H9 (cell line): ENCODE measurements at regions not wholly inside any gene's neighbourhood (a gene's known extent, or its start where the extent isn't known, plus 50 kb on each side); places are given as distances from the start of the nearest gene placed in this dataset.

ENCODE experiments used
- DNase-seq: peaks from one replicate; pipeline ENCODE4 v3.0.0-alpha.2; 2017
- H2AFZ ChIP-seq: one replicate; pipeline ENCODE4 v1.6.1; 2013; ENCODE audit warnings: mild to moderate bottlenecking, low read length, control low read depth, moderate library complexity
- H2AK5ac ChIP-seq: 2 replicates; pipeline ENCODE4 v1.6.1; 2013; ENCODE audit warnings: low read length, control low read depth, mixed read lengths; ENCODE audit not compliant: insufficient read length
- H2BK120ac ChIP-seq: one replicate; pipeline ENCODE4 v1.6.1; 2013; ENCODE audit warnings: low read depth, mild to moderate bottlenecking, low read length, control low read depth, inconsistent platforms; ENCODE audit not compliant: poor library complexity, severe bottlenecking
- H2BK12ac ChIP-seq: 2 replicates; pipeline ENCODE4 v1.6.1; 2013; ENCODE audit warnings: low read length, control low read depth, mixed read lengths, low read depth; ENCODE audit not compliant: insufficient read length
- H2BK15ac ChIP-seq: 2 replicates; pipeline ENCODE4 v1.6.1; 2013; ENCODE audit warnings: low read depth, low read length, control low read depth
- H2BK20ac ChIP-seq: one replicate; pipeline ENCODE4 v1.6.1; 2013; ENCODE audit warnings: low read depth, mild to moderate bottlenecking, low read length, control low read depth, inconsistent platforms; ENCODE audit not compliant: poor library complexity, severe bottlenecking
- H2BK5ac ChIP-seq: 2 replicates; pipeline ENCODE4 v1.6.1; 2013; ENCODE audit warnings: low read length, control low read depth, mixed read lengths; ENCODE audit not compliant: insufficient read length
- H3K14ac ChIP-seq: 2 replicates; pipeline ENCODE4 v1.6.1; 2013; ENCODE audit warnings: low read length, control low read depth; ENCODE audit not compliant: insufficient read depth
- H3K18ac ChIP-seq: 2 replicates; pipeline ENCODE4 v1.6.1; 2013; ENCODE audit warnings: low read depth, mild to moderate bottlenecking, mixed read lengths, low read length, control low read depth; ENCODE audit not compliant: insufficient read length
- H3K23ac ChIP-seq: 2 replicates; pipeline ENCODE4 v1.6.1; 2013; ENCODE audit warnings: low read length, control low read depth, mixed read lengths, low read depth; ENCODE audit not compliant: insufficient read length
- H3K23me2 ChIP-seq: 2 replicates; pipeline ENCODE4 v1.6.1; 2013; ENCODE audit warnings: low read depth, mild to moderate bottlenecking, mixed read lengths, low read length, control low read depth; ENCODE audit not compliant: insufficient read length, poor library complexity, severe bottlenecking
- H3K27ac ChIP-seq: 2 replicates; pipeline ENCODE4 v1.5.1; 2013; ENCODE audit warnings: low read length, control low read depth, mixed read lengths, low read depth; ENCODE audit not compliant: insufficient read length
- H3K27me3 ChIP-seq: 2 replicates; pipeline ENCODE4 v1.6.1; 2013; ENCODE audit warnings: low read length, control low read depth, inconsistent platforms; ENCODE audit not compliant: insufficient read depth
- H3K4ac ChIP-seq: 2 replicates; pipeline ENCODE4 v1.6.1; 2013; ENCODE audit warnings: low read depth, mild to moderate bottlenecking, control low read depth, inconsistent platforms, low read length, moderate library complexity
- H3K4me1 ChIP-seq: 2 replicates; pipeline ENCODE4 v1.6.1; 2013; ENCODE audit warnings: low read length, control low read depth, inconsistent platforms; ENCODE audit not compliant: insufficient read depth
- H3K4me2 ChIP-seq: 2 replicates; pipeline ENCODE4 v1.6.1; 2013; ENCODE audit warnings: low read length, control low read depth, mixed read lengths; ENCODE audit not compliant: insufficient read length, insufficient read depth
- H3K56ac ChIP-seq: 2 replicates; pipeline ENCODE4 v1.6.1; 2013; ENCODE audit warnings: low read depth, mild to moderate bottlenecking, mixed read lengths, low read length, control low read depth; ENCODE audit not compliant: insufficient read length
- H3K79me1 ChIP-seq: 2 replicates; pipeline ENCODE4 v1.6.1; 2013; ENCODE audit warnings: low read depth, mild to moderate bottlenecking, moderate library complexity, low read length, control low read depth, inconsistent platforms; ENCODE audit not compliant: insufficient read depth, poor library complexity, severe bottlenecking
- H3K79me2 ChIP-seq: 2 replicates; pipeline ENCODE4 v1.6.1; 2013; ENCODE audit warnings: low read length, control low read depth, inconsistent platforms; ENCODE audit not compliant: insufficient read depth
- H3K9ac ChIP-seq: 2 replicates; pipeline ENCODE4 v1.6.1; 2013; ENCODE audit warnings: low read length, control low read depth, mixed read lengths; ENCODE audit not compliant: insufficient read length; ENCODE audit errors: extremely low read depth
- H3K9me3 ChIP-seq: one replicate; pipeline ENCODE4 v1.6.1; 2013; ENCODE audit warnings: low read depth, low read length, inconsistent platforms; ENCODE audit not compliant: control insufficient read depth
- H3T11ph ChIP-seq: one replicate; pipeline ENCODE4 v1.6.1; 2013; ENCODE audit warnings: mild to moderate bottlenecking, low read length, control low read depth, inconsistent platforms
- H4K20me1 ChIP-seq: one replicate; pipeline ENCODE4 v1.6.1; 2013; ENCODE audit not compliant: control insufficient read depth, insufficient read length, insufficient read depth
- H4K5ac ChIP-seq: 2 replicates; pipeline ENCODE4 v1.6.1; 2013; ENCODE audit warnings: low read depth, mild to moderate bottlenecking, mixed read lengths, low read length, control low read depth; ENCODE audit not compliant: insufficient read length
- H4K8ac ChIP-seq: replicated peaks from 2 replicates; pipeline ENCODE4 v1.6.1; 2013; ENCODE audit warnings: low read length, control low read depth, mixed read lengths, low read depth; ENCODE audit not compliant: insufficient read length
- H4K91ac ChIP-seq: 2 replicates; pipeline ENCODE4 v1.6.1; 2013; ENCODE audit warnings: low read depth, mild to moderate bottlenecking, moderate library complexity, mixed read lengths, low read length, control low read depth; ENCODE audit not compliant: insufficient read length
- H3K27ac Mint-ChIP-seq, 3 experiments: 2 replicates in 2 of 3; 3 replicates in 1 of 3; pipeline ENCODE4 v1.8.0; 2020 to 2021; ENCODE audit warnings: mixed read lengths in 3 of 3, mild to moderate bottlenecking in 1 of 3, moderate library complexity in 1 of 3
- H3K27me3 Mint-ChIP-seq: 2 replicates; pipeline ENCODE4 v1.8.0; 2021; ENCODE audit warnings: low read depth, mild to moderate bottlenecking, moderate library complexity, mixed read lengths
- H3K36me3 Mint-ChIP-seq, 3 experiments: 2 replicates in 2 of 3; 3 replicates in 1 of 3; pipeline ENCODE4 v1.8.0; 2020 to 2021; ENCODE audit warnings: low read depth in 3 of 3, mixed read lengths in 3 of 3; ENCODE audit not compliant: insufficient read depth in 1 of 3
- H3K4me1 Mint-ChIP-seq, 2 experiments: 2 replicates each; pipeline ENCODE4 v1.8.0; 2020; ENCODE audit warnings: mixed read lengths in 2 of 2
- H3K4me3 Mint-ChIP-seq, 2 experiments: 2 replicates in 1 of 2; 3 replicates in 1 of 2; pipeline ENCODE4 v1.8.0; 2020 to 2021; ENCODE audit warnings: mild to moderate bottlenecking in 2 of 2, mixed read lengths in 2 of 2, moderate library complexity in 1 of 2
- H3K9me3 Mint-ChIP-seq, 2 experiments: 2 replicates in 1 of 2; 3 replicates in 1 of 2; pipeline ENCODE4 v1.8.0; 2020; ENCODE audit warnings: mild to moderate bottlenecking in 2 of 2, mixed read lengths in 2 of 2, moderate library complexity in 1 of 2
- WGBS: extraction: QIAGEN DNeasy Blood & Tissue Kit; methylation state at CpG from one replicate; pipeline ENCODE4 v1.1.7; 2013; ENCODE audit warnings: missing lambda C conversion rate, low lambda C conversion rate, mixed read lengths; ENCODE audit not compliant: insufficient read length; ENCODE audit errors: extremely low coverage; 5-methylcytosine and 5-hydroxymethylcytosine counted together
- TF ChIP-seq, protein P1 (sequence below): fragments of 200-600 bp; sonication (generic); conservative IDR thresholded peaks from 3 replicates; pipeline ENCODE4 v1.8.0; 2021; ENCODE audit warnings: antibody characterized with exemption, mild to moderate bottlenecking

- Histone ChIP-seq H3K18ac (no peak overlapping the region), H4K91ac (no peak overlapping the region), H3K23me2 (no peaks in the 10 kb centered on the region), H3K27me3 (no peaks in the 10 kb centered on the region), H3K9ac (no peak overlapping the region), H3K9me3 (no peaks in the 10 kb centered on the region), H3K4me1 (no peaks in the 10 kb centered on the region), H3K56ac (no peak overlapping the region), H3K14ac (no peak overlapping the region), H3K4me2 (no peak overlapping the region), H4K8ac (no peak overlapping the region), H2BK20ac (no peak overlapping the region), H3K23ac (no peak overlapping the region), H4K20me1 (no peaks in the 10 kb centered on the region), H2AK5ac (no peak overlapping the region), H2AFZ (no peak overlapping the region), H2BK15ac (no peak overlapping the region), H2BK12ac (no peak overlapping the region), H4K5ac (no peak overlapping the region), H3K79me1 (no peaks in the 10 kb centered on the region), H3K4ac (no peak overlapping the region), H3K27ac (no peak overlapping the region), H2BK5ac (no peak overlapping the region), H3K79me2 (no peaks in the 10 kb centered on the region), H3T11ph (no peak overlapping the region), H2BK120ac (no peak overlapping the region)
- WGBS = no CpG with 5 or more reads among the region's 2 CpGs
- H3K9me3 Mint-ChIP-seq = no peaks in the 10 kb centered on the region
- TF ChIP-seq, protein P1, sequence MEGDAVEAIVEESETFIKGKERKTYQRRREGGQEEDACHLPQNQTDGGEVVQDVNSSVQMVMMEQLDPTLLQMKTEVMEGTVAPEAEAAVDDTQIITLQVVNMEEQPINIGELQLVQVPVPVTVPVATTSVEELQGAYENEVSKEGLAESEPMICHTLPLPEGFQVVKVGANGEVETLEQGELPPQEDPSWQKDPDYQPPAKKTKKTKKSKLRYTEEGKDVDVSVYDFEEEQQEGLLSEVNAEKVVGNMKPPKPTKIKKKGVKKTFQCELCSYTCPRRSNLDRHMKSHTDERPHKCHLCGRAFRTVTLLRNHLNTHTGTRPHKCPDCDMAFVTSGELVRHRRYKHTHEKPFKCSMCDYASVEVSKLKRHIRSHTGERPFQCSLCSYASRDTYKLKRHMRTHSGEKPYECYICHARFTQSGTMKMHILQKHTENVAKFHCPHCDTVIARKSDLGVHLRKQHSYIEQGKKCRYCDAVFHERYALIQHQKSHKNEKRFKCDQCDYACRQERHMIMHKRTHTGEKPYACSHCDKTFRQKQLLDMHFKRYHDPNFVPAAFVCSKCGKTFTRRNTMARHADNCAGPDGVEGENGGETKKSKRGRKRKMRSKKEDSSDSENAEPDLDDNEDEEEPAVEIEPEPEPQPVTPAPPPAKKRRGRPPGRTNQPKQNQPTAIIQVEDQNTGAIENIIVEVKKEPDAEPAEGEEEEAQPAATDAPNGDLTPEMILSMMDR = no peak
- H3K27ac Mint-ChIP-seq = no peak overlapping the region
- no peaks in the 10 kb centered on the region for H3K4me1 Mint-ChIP-seq
- no peak overlapping the region for H3K4me3 Mint-ChIP-seq
- no peaks in the 10 kb centered on the region; the same call in 1 of the 2 replicates for H3K27me3 Mint-ChIP-seq
- DNase-seq = no peak
- no peaks in the 10 kb centered on the region for H3K36me3 Mint-ChIP-seq
Observed at GRCh38 chr2:81242501-81242900, 937.9 kb upstream of the LRRTM1 start.
